ENCODE measurements at regions not wholly inside any gene's neighbourhood (a gene's known extent, or its start where the extent isn't known, plus 50 kb on each side); places are given as distances from the start of the nearest gene placed in this dataset.

- DNase-seq (ENCODE audit: low read depth), result no peak
- Histone ChIP-seq H3K27me3 (ENCODE audit: control insufficient read depth, insufficient read depth, low read length) (no peaks in the 10 kb centered on the region), H3K36me3 (ENCODE audit: control insufficient read depth, insufficient read depth, low read length) (no peaks in the 10 kb centered on the region), H3K4me3 (ENCODE audit: low read depth, low read length) (no peak overlapping the region)
- no peak for TF ChIP-seq CTCF (IDR thresholded peaks at IDR 0.05; ENCODE audit: insufficient read depth, low read length, severe bottlenecking)
- FAIRE-seq, result no peak
Measured at GRCh38 chr1:162985816-162986435, 83.2 kb upstream of the RGS4 start.

GRCh38 chr1:162984699-162985098 is 84.5 kb upstream of the RGS4 start:
- no peak for TF ChIP-seq CTCF (IDR thresholded peaks at IDR 0.05; ENCODE audit: insufficient read depth, low read length, severe bottlenecking)
- DNase-seq (ENCODE audit: low read depth), result peak; percentile 88
- H3K27me3 ChIP-seq (ENCODE audit: control insufficient read depth, insufficient read depth, low read length), result no peaks in the 10 kb centered on the region
- no peak for FAIRE-seq
- H3K36me3 ChIP-seq (ENCODE audit: control insufficient read depth, insufficient read depth, low read length), result no peaks in the 10 kb centered on the region
- H3K4me3 ChIP-seq (ENCODE audit: low read depth, low read length), result no peak overlapping the region

- TF ChIP-seq CTCF (IDR thresholded peaks at IDR 0.05; ENCODE audit: insufficient read depth, low read length, severe bottlenecking), result no peak
- no peak for FAIRE-seq
- Histone ChIP-seq H3K4me3 (ENCODE audit: low read depth, low read length) (no peak overlapping the region), H3K36me3 (ENCODE audit: control insufficient read depth, insufficient read depth, low read length) (no peaks in the 10 kb centered on the region), H3K27me3 (ENCODE audit: control insufficient read depth, insufficient read depth, low read length) (no peaks in the 10 kb centered on the region)
- DNase-seq (ENCODE audit: low read depth), result no peak
Measured at GRCh38 chr1:162983671-162984425, 85.3 kb upstream of the RGS4 start.

- DNase-seq (ENCODE audit: low read depth), result no peak
- no peaks in the 10 kb centered on the region for H3K36me3 ChIP-seq (ENCODE audit: control insufficient read depth, insufficient read depth, low read length)
- no peak overlapping the region for H3K4me3 ChIP-seq (ENCODE audit: low read depth, low read length)
- no peak for TF ChIP-seq CTCF (IDR thresholded peaks at IDR 0.05; ENCODE audit: insufficient read depth, low read length, severe bottlenecking)
- FAIRE-seq, result no peak
- no peaks in the 10 kb centered on the region for H3K27me3 ChIP-seq (ENCODE audit: control insufficient read depth, insufficient read depth, low read length)
Measured at GRCh38 chr1:162982364-162982763, 86.8 kb upstream of the RGS4 start.

GRCh38 chr1:162977944-162978568 is 91.1 kb upstream of the RGS4 start:
- Histone ChIP-seq H3K27me3 (ENCODE audit: control insufficient read depth, insufficient read depth, low read length) (no peaks in the 10 kb centered on the region), H3K36me3 (ENCODE audit: control insufficient read depth, insufficient read depth, low read length) (no peaks in the 10 kb centered on the region), H3K4me3 (ENCODE audit: low read depth, low read length) (no peak overlapping the region)
- FAIRE-seq (no peak), DNase-seq (ENCODE audit: low read depth) (no peak)
- no peak for TF ChIP-seq CTCF (IDR thresholded peaks at IDR 0.05; ENCODE audit: insufficient read depth, low read length, severe bottlenecking)

Data from bronchial epithelial cell (primary cell).